ENCODE measurements at regions not wholly inside any gene's neighbourhood (a gene's known extent, or its start where the extent isn't known, plus 50 kb on each side); places are given as distances from the start of the nearest gene placed in this dataset.

DNA sequence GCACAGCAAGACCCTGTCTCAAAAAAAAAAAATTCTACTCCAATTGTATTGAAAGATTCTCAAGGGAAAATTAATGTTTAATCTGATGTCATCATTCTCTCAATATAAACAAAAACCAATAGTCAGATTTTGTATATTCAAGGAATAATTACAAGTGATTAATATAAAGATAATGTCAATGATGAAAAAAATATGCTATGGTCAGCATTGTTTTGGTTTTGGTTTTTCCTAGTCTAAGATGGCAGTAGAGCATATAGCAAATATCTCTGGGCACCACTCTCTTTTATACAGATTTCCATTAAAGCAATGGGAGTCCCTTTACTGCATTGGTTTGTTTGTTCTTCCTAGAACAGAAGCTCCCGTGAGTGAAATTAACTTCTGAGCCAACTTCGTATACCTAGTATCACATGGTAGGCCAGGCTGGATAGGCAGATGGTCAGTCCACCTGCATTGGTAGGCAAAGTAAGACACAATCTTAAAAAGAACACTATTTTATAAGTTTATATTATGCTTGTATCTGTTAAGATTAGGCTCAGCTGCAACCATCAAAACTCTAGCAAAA lies 523.8 kb upstream of the JARID2 start:
- TF ChIP-seq, protein P1, sequence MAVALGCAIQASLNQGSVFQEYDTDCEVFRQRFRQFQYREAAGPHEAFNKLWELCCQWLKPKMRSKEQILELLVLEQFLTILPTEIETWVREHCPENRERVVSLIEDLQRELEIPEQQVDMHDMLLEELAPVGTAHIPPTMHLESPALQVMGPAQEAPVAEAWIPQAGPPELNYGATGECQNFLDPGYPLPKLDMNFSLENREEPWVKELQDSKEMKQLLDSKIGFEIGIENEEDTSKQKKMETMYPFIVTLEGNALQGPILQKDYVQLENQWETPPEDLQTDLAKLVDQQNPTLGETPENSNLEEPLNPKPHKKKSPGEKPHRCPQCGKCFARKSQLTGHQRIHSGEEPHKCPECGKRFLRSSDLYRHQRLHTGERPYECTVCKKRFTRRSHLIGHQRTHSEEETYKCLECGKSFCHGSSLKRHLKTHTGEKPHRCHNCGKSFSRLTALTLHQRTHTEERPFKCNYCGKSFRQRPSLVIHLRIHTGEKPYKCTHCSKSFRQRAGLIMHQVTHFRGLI (tag by site-specific recombination; IDR thresholded peaks at IDR 0.05), result no peak
- TF ChIP-seq SP3 (tag by site-specific recombination; IDR thresholded peaks at IDR 0.05) (no peak), HOXA7 (CRISPR knock-in tag; IDR thresholded peaks at IDR 0.05; ENCODE audit: borderline replicate concordance) (no peak), ZNF239 (tag by site-specific recombination; IDR thresholded peaks at IDR 0.05) (no peak), ZFP3 (tag by site-specific recombination; IDR thresholded peaks at IDR 0.05; ENCODE audit: low read depth) (no peak), ZFP41 (tag by site-specific recombination; IDR thresholded peaks at IDR 0.05; ENCODE audit: borderline replicate concordance) (no peak)
- TF ChIP-seq, protein P2, sequence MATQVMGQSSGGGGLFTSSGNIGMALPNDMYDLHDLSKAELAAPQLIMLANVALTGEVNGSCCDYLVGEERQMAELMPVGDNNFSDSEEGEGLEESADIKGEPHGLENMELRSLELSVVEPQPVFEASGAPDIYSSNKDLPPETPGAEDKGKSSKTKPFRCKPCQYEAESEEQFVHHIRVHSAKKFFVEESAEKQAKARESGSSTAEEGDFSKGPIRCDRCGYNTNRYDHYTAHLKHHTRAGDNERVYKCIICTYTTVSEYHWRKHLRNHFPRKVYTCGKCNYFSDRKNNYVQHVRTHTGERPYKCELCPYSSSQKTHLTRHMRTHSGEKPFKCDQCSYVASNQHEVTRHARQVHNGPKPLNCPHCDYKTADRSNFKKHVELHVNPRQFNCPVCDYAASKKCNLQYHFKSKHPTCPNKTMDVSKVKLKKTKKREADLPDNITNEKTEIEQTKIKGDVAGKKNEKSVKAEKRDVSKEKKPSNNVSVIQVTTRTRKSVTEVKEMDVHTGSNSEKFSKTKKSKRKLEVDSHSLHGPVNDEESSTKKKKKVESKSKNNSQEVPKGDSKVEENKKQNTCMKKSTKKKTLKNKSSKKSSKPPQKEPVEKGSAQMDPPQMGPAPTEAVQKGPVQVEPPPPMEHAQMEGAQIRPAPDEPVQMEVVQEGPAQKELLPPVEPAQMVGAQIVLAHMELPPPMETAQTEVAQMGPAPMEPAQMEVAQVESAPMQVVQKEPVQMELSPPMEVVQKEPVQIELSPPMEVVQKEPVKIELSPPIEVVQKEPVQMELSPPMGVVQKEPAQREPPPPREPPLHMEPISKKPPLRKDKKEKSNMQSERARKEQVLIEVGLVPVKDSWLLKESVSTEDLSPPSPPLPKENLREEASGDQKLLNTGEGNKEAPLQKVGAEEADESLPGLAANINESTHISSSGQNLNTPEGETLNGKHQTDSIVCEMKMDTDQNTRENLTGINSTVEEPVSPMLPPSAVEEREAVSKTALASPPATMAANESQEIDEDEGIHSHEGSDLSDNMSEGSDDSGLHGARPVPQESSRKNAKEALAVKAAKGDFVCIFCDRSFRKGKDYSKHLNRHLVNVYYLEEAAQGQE (tag by site-specific recombination; IDR thresholded peaks at IDR 0.05), result no peak
- ChIA-PET POLR2A (no interaction called here), CTCF (no interaction called here)
- H3K36me3 ChIP-seq (ENCODE audit: control insufficient read depth in 2 of 2, insufficient read depth in 1 of 2, low read length in 2 of 2), result no peaks in the 10 kb centered on the region
- no peak overlapping the region for H3K4me3 ChIP-seq (ENCODE audit: low read depth, low read length)
- H3K4me1 ChIP-seq (ENCODE audit: control insufficient read depth, insufficient read depth, low read length), result no peaks in the 10 kb centered on the region
- no peak overlapping the region for H3K27ac ChIP-seq (ENCODE audit: extremely low read depth, low read depth, low read length)
- H3K9me3 ChIP-seq (ENCODE audit: control insufficient read depth, insufficient read depth, low read depth, low read length), result no peaks in the 10 kb centered on the region

DNA sequence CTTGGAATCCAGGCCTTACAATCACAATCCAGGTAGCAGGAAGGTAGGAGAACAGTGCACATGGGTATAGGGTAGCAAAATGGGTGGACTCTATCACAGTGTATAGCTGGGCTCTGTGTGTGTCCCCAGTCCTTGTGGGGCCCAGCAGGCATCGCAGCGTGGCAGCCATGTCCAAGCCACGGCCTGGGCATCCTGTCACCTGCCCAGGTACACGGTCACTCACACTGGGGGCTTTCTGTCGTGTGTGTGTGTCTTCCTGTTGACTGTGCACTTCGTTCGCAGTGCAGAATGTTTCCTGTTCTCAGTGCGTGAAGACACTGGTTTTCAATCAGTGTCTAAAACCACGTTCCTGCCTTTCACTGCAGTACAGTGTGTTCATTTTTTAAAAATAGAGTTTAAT lies 523.2 kb upstream of the JARID2 start:
- Histone ChIP-seq H3K4me3 (ENCODE audit: low read depth, low read length) (no peak overlapping the region), H3K27ac (ENCODE audit: extremely low read depth, low read depth, low read length) (no peak overlapping the region), H3K9me3 (ENCODE audit: control insufficient read depth, insufficient read depth, low read depth, low read length) (no peaks in the 10 kb centered on the region), H3K4me1 (ENCODE audit: control insufficient read depth, insufficient read depth, low read length) (no peaks in the 10 kb centered on the region), H3K36me3 (ENCODE audit: control insufficient read depth in 2 of 2, insufficient read depth in 1 of 2, low read length in 2 of 2) (no peaks in the 10 kb centered on the region)
- ChIA-PET POLR2A (no interaction called here), CTCF (no interaction called here)
- TF ChIP-seq ZFP69B (tag by site-specific recombination; IDR thresholded peaks at IDR 0.05), result no peak
- no peak for TF ChIP-seq SALL2 (tag by site-specific recombination; IDR thresholded peaks at IDR 0.05; ENCODE audit: borderline replicate concordance)

GRCh38 chr6:14723535-14724086 lies 522.3 kb upstream of the JARID2 start:
- H3K9me3 ChIP-seq (ENCODE audit: control insufficient read depth, insufficient read depth, low read depth, low read length), result no peaks in the 10 kb centered on the region
- no peak overlapping the region for H3K4me3 ChIP-seq (ENCODE audit: low read depth, low read length)
- no peaks in the 10 kb centered on the region for H3K4me1 ChIP-seq (ENCODE audit: control insufficient read depth, insufficient read depth, low read length)
- H3K27ac ChIP-seq (ENCODE audit: extremely low read depth, low read depth, low read length), result no peak overlapping the region
- TF ChIP-seq TCF7L2 (IDR thresholded peaks at IDR 0.05; ENCODE audit: borderline replicate concordance, low read depth, low read length), result no peak
- TF ChIP-seq ZNF580 (tag by site-specific recombination; IDR thresholded peaks at IDR 0.05), result peak; percentile 68; the same call in 1 of the 2 replicates
- TF ChIP-seq ZNF280D (tag by site-specific recombination; IDR thresholded peaks at IDR 0.05), result peak; percentile 81
- no peak for TF ChIP-seq HOXC10 (CRISPR knock-in tag; IDR thresholded peaks at IDR 0.05)
- no peak for TF ChIP-seq ZNF621 (tag by site-specific recombination; IDR thresholded peaks at IDR 0.05)
- TF ChIP-seq GLI4 (tag by site-specific recombination; IDR thresholded peaks at IDR 0.05), result no peak
- TF ChIP-seq ZNF366 (tag by site-specific recombination; conservative IDR thresholded peaks at IDR 0.05), result peak; percentile 66
- POLR2A ChIA-PET, result no interaction called here
- CTCF ChIA-PET, result interaction anchor here (1.2 kb wide), 1 partner anchor 13 kb away, joined by 7 read pairs; no protein-coding TSS in a partner anchor
- no peaks in the 10 kb centered on the region for H3K36me3 ChIP-seq (ENCODE audit: control insufficient read depth in 2 of 2, insufficient read depth in 1 of 2, low read length in 2 of 2)
